Lower leg skin (tissue), 4 donors: ENCODE measurements at regions not wholly inside any gene's neighbourhood (a gene's known extent, or its start where the extent isn't known, plus 50 kb on each side); places are given as distances from the start of the nearest gene placed in this dataset.

Experiments
- DNase-seq, 2 donors: peaks; one replicate each; pipeline ENCODE4 v3.0.0-alpha.2; 2019; ENCODE audit warnings: low spot score in 2 of 2
- H3K4me3 ChIP-seq: fragments of 200-600 bp; sonication (generic); 2 replicates; pipeline ENCODE4 v1.5.1; 2017; ENCODE audit warnings: mild to moderate bottlenecking, low read depth; ENCODE audit not compliant: poor library complexity, severe bottlenecking
- POLR2A ChIP-seq, 2 donors: fragments of 450-650 bp; IDR thresholded peaks; one replicate each; pipeline ENCODE4 v1.6.1; 2016 to 2017; ENCODE audit warnings: antibody characterized with exemption in 2 of 2, mild to moderate bottlenecking in 1 of 2, moderate library complexity in 1 of 2
- WGBS, 2 donors: methylation state at CpG; one replicate each; pipeline ENCODE4 v1.1.5; 2018; 5-methylcytosine and 5-hydroxymethylcytosine counted together
- intact Hi-C: fragments of 100-400 bp; cut with DNase I; formaldehyde crosslinking; loops from one replicate; pipeline ENCODE4 v1.15.0; 2023; ENCODE audit warnings: low total_unique reads
- TF ChIP-seq, protein P1 (sequence below), 3 donors: fragments of 450-650 bp; IDR thresholded peaks; one replicate each; pipeline ENCODE4 v1.5.1; 2016; ENCODE audit warnings: antibody characterized with exemption in 3 of 3, mild to moderate bottlenecking in 3 of 3, moderate library complexity in 2 of 3

DNA sequence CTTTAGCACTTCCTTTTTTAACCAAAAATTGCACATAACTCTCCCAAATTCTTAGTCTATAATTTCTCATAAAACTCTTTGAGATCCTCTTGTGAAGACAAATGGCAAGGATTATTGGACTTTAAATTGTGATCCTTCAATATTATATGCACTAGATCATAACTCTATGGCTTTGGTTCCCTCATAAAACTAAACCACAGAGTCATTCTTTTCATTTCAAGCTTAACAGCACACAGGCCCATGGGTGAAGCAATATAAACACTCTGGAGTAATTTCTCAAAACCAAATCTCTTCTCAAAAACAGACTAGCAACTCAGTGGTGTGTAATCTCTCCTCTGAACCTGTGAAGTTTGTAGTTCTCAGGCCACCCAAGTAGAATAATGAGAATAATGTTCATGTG lies 171.0 kb upstream of the NECTIN3 start:
- H3K4me3 ChIP-seq, result no peak overlapping the region
- intact Hi-C loops, result no loop called here
- TF ChIP-seq, protein P1, sequence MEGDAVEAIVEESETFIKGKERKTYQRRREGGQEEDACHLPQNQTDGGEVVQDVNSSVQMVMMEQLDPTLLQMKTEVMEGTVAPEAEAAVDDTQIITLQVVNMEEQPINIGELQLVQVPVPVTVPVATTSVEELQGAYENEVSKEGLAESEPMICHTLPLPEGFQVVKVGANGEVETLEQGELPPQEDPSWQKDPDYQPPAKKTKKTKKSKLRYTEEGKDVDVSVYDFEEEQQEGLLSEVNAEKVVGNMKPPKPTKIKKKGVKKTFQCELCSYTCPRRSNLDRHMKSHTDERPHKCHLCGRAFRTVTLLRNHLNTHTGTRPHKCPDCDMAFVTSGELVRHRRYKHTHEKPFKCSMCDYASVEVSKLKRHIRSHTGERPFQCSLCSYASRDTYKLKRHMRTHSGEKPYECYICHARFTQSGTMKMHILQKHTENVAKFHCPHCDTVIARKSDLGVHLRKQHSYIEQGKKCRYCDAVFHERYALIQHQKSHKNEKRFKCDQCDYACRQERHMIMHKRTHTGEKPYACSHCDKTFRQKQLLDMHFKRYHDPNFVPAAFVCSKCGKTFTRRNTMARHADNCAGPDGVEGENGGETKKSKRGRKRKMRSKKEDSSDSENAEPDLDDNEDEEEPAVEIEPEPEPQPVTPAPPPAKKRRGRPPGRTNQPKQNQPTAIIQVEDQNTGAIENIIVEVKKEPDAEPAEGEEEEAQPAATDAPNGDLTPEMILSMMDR (IDR thresholded peaks at IDR 0.05), result no peak
- TF ChIP-seq POLR2A (IDR thresholded peaks at IDR 0.05), result no peak
- DNase-seq, result no peak

DNA sequence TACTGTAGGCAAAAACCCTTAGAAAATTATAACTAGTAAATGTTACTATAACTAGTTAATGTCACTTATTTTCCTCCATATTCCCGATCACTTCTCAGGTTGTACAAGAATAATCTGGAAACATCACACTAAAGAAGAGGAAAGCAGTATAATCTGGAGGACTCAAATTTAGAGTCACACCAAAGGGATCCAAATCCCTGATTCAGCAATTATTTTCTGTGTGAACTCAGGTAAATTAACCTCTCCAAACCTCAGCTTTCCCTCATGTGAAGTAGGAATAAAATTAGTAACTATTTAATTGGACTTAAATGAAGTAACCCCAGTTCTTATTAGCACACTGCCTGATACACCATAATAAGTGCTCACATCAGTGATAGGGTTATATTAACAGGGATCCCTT lies 170.1 kb upstream of the NECTIN3 start:
- H3K4me3 ChIP-seq, result no peak overlapping the region
- TF ChIP-seq, protein P1 (IDR thresholded peaks at IDR 0.05), result no peak
- TF ChIP-seq POLR2A (IDR thresholded peaks at IDR 0.05), result no peak
- 92 to 93% methylated on average over 1 of the region's 1 CpG for whole genome bisulfite sequencing, 2 donors
- intact Hi-C loops, result no loop called here
- DNase-seq, result no peak

DNA sequence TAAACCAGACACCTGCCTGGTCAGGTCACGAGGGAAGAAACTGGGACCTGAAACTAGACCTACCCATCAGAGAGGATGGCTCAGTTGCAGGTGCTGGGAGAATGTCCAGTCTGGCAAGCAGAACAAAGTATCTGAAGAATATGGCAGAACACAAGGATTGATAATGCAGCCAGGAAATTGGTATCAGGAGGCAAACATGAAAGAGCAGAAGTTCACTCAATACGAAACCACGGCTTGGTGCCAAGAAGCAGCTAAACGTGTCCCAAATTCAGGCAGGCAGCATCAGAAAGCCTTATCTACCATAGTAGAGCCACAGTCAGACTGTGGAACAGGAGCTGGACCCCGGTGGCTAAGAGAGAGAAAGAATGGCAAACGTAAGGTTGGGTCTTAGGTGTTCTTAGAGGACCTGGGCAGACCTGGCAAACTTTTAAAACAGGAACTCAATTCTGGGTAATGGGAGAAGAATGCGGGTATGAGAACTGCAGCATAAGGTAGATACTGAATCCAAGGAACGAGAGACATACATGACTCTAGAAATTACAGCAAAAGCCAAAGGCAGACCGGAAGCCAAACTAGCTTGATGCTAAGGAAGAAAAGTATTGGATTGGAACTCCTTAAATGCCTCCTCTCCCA lies 169.0 kb upstream of the NECTIN3 start:
- H3K4me3 ChIP-seq, result no peak overlapping the region
- WGBS, 2 donors, result 77 to 88% methylated on average over 9 of the region's 9 CpGs
- TF ChIP-seq, protein P1 (IDR thresholded peaks at IDR 0.05), result no peak
- no peak for TF ChIP-seq POLR2A (IDR thresholded peaks at IDR 0.05)
- no peak for DNase-seq
- intact Hi-C loops, result no loop called here

DNA sequence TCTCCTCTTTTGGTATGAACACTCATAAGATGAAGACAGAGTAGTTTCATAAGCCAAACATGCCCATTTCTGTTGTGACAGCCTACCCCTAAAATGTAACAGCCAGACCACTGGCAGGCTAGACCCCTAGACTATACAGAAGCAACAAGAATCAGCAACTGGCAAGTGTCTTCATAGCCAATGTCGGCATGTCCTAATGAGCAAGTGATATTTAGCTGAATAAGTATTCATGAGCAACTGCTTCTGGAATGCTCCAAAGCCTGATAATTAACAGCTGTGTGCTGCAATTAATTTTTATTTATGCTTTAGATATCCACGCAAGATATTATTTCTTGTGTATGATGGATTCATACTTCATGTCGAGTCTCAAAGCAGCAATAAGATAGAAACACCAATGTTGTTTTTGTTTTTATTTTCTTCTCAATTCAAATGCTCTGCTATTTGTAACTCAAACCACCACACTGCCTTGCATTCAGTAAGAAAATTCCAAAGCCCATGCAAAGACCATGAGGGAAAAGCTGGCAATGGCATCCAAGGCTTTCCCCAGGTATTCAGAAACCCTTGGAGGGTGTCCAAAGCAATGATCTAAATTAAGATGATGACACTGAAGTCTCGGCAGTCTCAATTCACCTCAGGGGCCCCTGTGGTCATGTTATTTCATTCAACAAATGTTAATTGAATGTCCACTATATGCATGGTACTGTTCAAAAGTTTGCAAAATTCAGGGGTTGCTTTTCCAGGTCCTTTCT lies 167.7 kb upstream of the NECTIN3 start:
- WGBS, 2 donors, result 57 to 64% methylated on average over 4 of the region's 4 CpGs
- no peak overlapping the region for H3K4me3 ChIP-seq
- intact Hi-C loops, result no loop called here
- TF ChIP-seq POLR2A (IDR thresholded peaks at IDR 0.05), result no peak
- TF ChIP-seq, protein P1 (IDR thresholded peaks at IDR 0.05), result no peak
- no peak for DNase-seq

DNA sequence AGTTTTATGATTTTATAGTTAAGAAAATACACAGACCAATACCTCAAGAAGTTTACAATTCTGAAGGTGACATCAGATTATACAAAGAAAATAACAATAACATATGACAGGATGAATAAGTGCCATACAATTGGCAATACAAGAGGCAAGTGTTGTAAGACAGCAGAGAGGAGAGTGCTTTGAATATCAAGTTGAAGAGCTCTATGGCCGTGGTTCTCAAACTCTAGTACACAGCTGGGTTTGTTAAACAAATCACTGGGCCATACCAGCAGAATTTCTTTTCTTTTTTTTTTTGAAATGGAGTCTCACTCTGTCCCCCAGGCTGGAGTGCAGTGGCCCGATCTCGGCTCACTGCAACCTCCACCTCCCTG lies 167.1 kb upstream of the NECTIN3 start:
- 87 to 90% methylated on average over 3 of the region's 3 CpGs for WGBS, 2 donors
- DNase-seq, result no peak
- intact Hi-C loops, result no loop called here
- no peak overlapping the region for H3K4me3 ChIP-seq
- TF ChIP-seq POLR2A (IDR thresholded peaks at IDR 0.05), result no peak
- TF ChIP-seq, protein P1 (IDR thresholded peaks at IDR 0.05), result no peak
